Esophagus squamous epithelium (tissue), 5 donors: ENCODE measurements at regions not wholly inside any gene's neighbourhood (a gene's known extent, or its start where the extent isn't known, plus 50 kb on each side); places are given as distances from the start of the nearest gene placed in this dataset.
A peak's percentile ranks its signal among the peaks of the same experiment; 100 is the strongest.

Experiments used
- DNase-seq: peaks from one replicate; lab custom pipeline; 2025; lab: John Stamatoyannopoulos, UW
- H3K27ac ChIP-seq, 4 donors: fragments of 200-600 bp; sonication (generic); one replicate each; pipeline ENCODE4 v1.5.1; 2016 to 2019; ENCODE audit warnings: mild to moderate bottlenecking in 1 of 4
- H3K27me3 ChIP-seq, 4 donors: fragments of 200-600 bp; sonication (generic); 1 replicate in 3 of 4; 2 replicates in 1 of 4; pipeline versions ENCODE4 v1.5.1 to v1.6.0; 2017 to 2021; ENCODE audit warnings: antibody characterized with exemption in 1 of 4
- H3K36me3 ChIP-seq, 3 donors: fragments of 200-600 bp; sonication (generic); one replicate each; pipeline ENCODE4 v1.5.1; 2016 to 2019
- H3K4me1 ChIP-seq, 3 donors: fragments of 200-600 bp; sonication (generic); one replicate each; pipeline ENCODE4 v1.5.1; 2017 to 2019
- H3K4me3 ChIP-seq, 4 donors: fragments of 200-600 bp; sonication (generic); 1 replicate in 3 of 4; 2 replicates in 1 of 4; pipeline ENCODE4 v1.5.1; 2016 to 2019; ENCODE audit warnings: mild to moderate bottlenecking in 2 of 4, moderate library complexity in 1 of 4
- H3K9me3 ChIP-seq, 3 donors: fragments of 200-600 bp; sonication (generic); one replicate each; pipeline ENCODE4 v1.5.1; 2016 to 2019
- CTCF ChIP-seq, 6 experiments: fragments of 450-650 bp in 4 of 6; fragments of 200-600 bp in 2 of 6; sonication (generic) in 2 of 6; IDR thresholded peaks; one replicate each; pipeline ENCODE4 v1.5.1; 2016 to 2019; ENCODE audit warnings: antibody characterized with exemption in 6 of 6, mild to moderate bottlenecking in 4 of 6, moderate library complexity in 4 of 6
- POLR2A ChIP-seq, 4 donors: fragments of 450-650 bp; IDR thresholded peaks; one replicate each; pipeline ENCODE4 v1.6.1; 2017; ENCODE audit warnings: antibody characterized with exemption in 4 of 4, mild to moderate bottlenecking in 4 of 4, moderate library complexity in 3 of 4
- WGBS, 2 donors: methylation state at CpG; one replicate each; pipeline ENCODE4 v1.1.5; 2018; 5-methylcytosine and 5-hydroxymethylcytosine counted together
- intact Hi-C: fragments of 100-400 bp; cut with DNase I; formaldehyde crosslinking; loops from one replicate; pipeline ENCODE4 v1.15.0; 2022
- donor health status: DM: yes; HTN: yes; CAD: no.

GRCh38 chr4:162847945-162848549, 318.6 kb downstream of the NAF1 start:
- DNase-seq, result no peak
- Histone ChIP-seq H3K4me1 (peaks cover 0 to 33% (median 0%) of the 10 kb centered on the region in 3 donors), H3K4me3 (no peak overlapping the region), H3K27ac (no peak overlapping the region), H3K27me3 (no peaks in the 10 kb centered on the region), H3K9me3 (no peaks in the 10 kb centered on the region), H3K36me3 (no peaks in the 10 kb centered on the region)
- 65 to 70% methylated on average over 1 of the region's 1 CpG for WGBS, 2 donors
- TF ChIP-seq POLR2A (IDR thresholded peaks at IDR 0.05), result no peak
- TF ChIP-seq CTCF (IDR thresholded peaks at IDR 0.05), result no peak
- intact Hi-C loops, result no loop called here

- Histone ChIP-seq H3K9me3 (no peaks in the 10 kb centered on the region), H3K27ac (no peak overlapping the region), H3K4me3 (no peak overlapping the region), H3K4me1 (peaks cover 0 to 21% (median 2%) of the 10 kb centered on the region in 3 donors), H3K27me3 (no peaks in the 10 kb centered on the region), H3K36me3 (no peaks in the 10 kb centered on the region)
- 0 to 18% methylated on average over 1 of the region's 1 CpG for WGBS, 2 donors
- no peak for TF ChIP-seq CTCF (IDR thresholded peaks at IDR 0.05)
- TF ChIP-seq POLR2A (IDR thresholded peaks at IDR 0.05), result no peak
- intact Hi-C loops, result no loop called here
- DNase-seq, result no peak
Measured at GRCh38 chr4:162841753-162842152, 324.9 kb downstream of the NAF1 start.

- Histone ChIP-seq H3K9me3 (peaks cover 0 to 5% (median 0%) of the 10 kb centered on the region in 3 donors), H3K27me3 (no peaks in the 10 kb centered on the region), H3K27ac (no peak overlapping the region), H3K4me3 (no peak overlapping the region), H3K36me3 (no peaks in the 10 kb centered on the region), H3K4me1 (peaks cover 0 to 26% (median 2%) of the 10 kb centered on the region in 3 donors)
- intact Hi-C loops, result no loop called here
- DNase-seq, result no peak
- WGBS, 2 donors, result 80 to 82% methylated on average over 4 of the region's 4 CpGs
- TF ChIP-seq POLR2A (IDR thresholded peaks at IDR 0.05), result no peak
- TF ChIP-seq CTCF (IDR thresholded peaks at IDR 0.05), result no peak
Measured at GRCh38 chr4:162839814-162840213, 326.9 kb downstream of the NAF1 start.

GRCh38 chr4:162838671-162839070, 328.0 kb downstream of the NAF1 start:
- Histone ChIP-seq H3K36me3 (no peaks in the 10 kb centered on the region), H3K4me1 (peaks cover 0 to 26% (median 2%) of the 10 kb centered on the region in 3 donors), H3K27ac (no peak overlapping the region), H3K27me3 (no peaks in the 10 kb centered on the region), H3K4me3 (no peak overlapping the region), H3K9me3 (peaks cover 0 to 5% (median 0%) of the 10 kb centered on the region in 3 donors)
- TF ChIP-seq CTCF (IDR thresholded peaks at IDR 0.05) (no peak), POLR2A (IDR thresholded peaks at IDR 0.05) (no peak)
- DNase-seq, result no peak
- intact Hi-C loops, result no loop called here
- WGBS, 2 donors, result 85 to 93% methylated on average over 1 of the region's 1 CpG

GRCh38 chr4:162837679-162838078, 329.0 kb downstream of the NAF1 start:
- no peak overlapping the region for H3K4me3 ChIP-seq
- H3K27me3 ChIP-seq, result no peaks in the 10 kb centered on the region
- peak overlapping the region in 1 of 4 donors; percentile 42 for H3K27ac ChIP-seq
- no peak for DNase-seq
- no peak for TF ChIP-seq POLR2A (IDR thresholded peaks at IDR 0.05)
- TF ChIP-seq CTCF (IDR thresholded peaks at IDR 0.05), result no peak
- H3K36me3 ChIP-seq, result no peaks in the 10 kb centered on the region
- H3K4me1 ChIP-seq, result peaks cover 0 to 26% (median 2%) of the 10 kb centered on the region in 3 donors
- intact Hi-C loops, result no loop called here
- WGBS, 2 donors, result 63 to 73% methylated on average over 1 of the region's 1 CpG
- H3K9me3 ChIP-seq, result peaks cover 0 to 5% (median 0%) of the 10 kb centered on the region in 3 donors
